ENCODE measurements at regions not wholly inside any gene's neighbourhood (a gene's known extent, or its start where the extent isn't known, plus 50 kb on each side); places are given as distances from the start of the nearest gene placed in this dataset.
"Not testable (repeated sequence)": the region's sequence is repeated elsewhere in the genome, so short reads cannot be mapped to it uniquely, and the experiment has no call there.

DNA sequence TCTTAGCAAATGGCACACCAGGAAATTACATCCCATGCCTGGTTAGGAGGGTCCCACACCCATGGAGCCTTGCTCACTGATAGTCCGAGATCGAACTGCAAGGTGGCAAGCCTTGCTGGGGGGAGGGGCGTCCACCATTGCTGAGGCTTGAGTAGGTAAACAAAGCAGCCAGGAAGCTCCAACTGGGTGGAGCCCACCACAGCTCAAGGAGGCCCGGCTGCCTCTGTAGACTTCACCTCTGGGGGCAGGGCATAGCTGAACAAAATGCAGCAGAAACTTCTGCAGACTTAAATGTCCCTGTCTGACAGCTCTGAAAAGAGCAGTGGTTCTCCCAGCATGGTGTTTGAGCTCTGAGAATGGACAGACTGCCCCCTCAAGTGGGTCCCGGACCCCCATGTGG lies 962.7 kb upstream of the INTU start:
- H3K27me3 ChIP-seq (ENCODE audit: insufficient read depth, low read length); H3K9me3 ChIP-seq (ENCODE audit: insufficient read depth, low read depth, low read length); H3K27ac ChIP-seq (ENCODE audit: low read length); H3K4me3 ChIP-seq (ENCODE audit: low read length); H3K36me3 ChIP-seq (ENCODE audit: insufficient read depth, low read depth, low read length); H3K4me1 ChIP-seq (ENCODE audit: insufficient read depth, low read length); H3K9ac ChIP-seq (ENCODE audit: low read depth, low read length): not testable (repeated sequence)

DNA sequence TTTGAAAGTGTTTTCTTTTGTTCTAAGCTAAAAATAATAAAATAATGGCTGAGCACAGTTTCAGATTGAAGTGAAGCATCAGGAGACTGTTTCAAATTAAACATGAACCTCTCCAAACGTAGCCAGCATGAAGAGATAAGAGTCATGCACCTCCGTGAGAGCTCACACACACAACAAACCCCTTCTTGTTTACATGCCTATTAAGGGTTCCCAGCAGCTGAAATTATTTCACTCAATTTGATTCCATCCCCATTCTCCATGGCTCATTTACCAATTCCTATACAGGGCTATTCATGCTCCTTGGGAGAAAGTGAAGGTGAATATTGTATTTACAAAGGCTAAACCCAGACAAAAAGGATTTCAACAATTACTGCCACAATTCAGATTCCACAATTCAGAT lies 954.1 kb upstream of the INTU start:
- Histone ChIP-seq H3K36me3 (ENCODE audit: insufficient read depth, low read depth, low read length) (no peaks in the 10 kb centered on the region), H3K27ac (ENCODE audit: low read length) (no peak overlapping the region), H3K27me3 (ENCODE audit: insufficient read depth, low read length) (no peaks in the 10 kb centered on the region)

DNA sequence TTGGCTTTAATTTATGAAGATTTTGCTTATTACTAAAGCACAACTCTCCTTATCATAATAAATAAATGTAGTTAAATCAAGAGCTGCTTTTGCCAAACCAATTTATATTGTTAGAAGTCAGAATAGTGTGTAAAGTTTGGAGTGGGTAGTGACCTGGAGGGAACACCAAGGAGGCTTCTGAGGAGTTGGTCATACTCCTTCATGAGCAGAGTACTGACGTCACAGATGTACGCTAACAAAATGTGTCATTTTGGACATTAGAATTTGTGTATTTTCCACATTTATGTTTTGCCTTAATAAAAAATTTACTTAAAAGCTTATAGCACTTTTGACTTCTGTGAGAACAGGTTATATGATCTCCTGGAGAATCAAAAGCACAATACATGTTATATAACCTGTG lies 953.5 kb upstream of the INTU start:
- Histone ChIP-seq H3K27me3 (ENCODE audit: insufficient read depth, low read length) (no peaks in the 10 kb centered on the region), H3K36me3 (ENCODE audit: insufficient read depth, low read depth, low read length) (no peaks in the 10 kb centered on the region), H3K4me3 (ENCODE audit: low read length) (no peak overlapping the region), H3K9ac (ENCODE audit: low read depth, low read length) (no peak overlapping the region), H3K27ac (ENCODE audit: low read length) (no peak overlapping the region), H3K9me3 (ENCODE audit: insufficient read depth, low read depth, low read length) (no peaks in the 10 kb centered on the region; the same call in 1 of the 2 replicates), H3K4me1 (ENCODE audit: insufficient read depth, low read length) (no peaks in the 10 kb centered on the region)

More for the DNA sequence above, 954.1 kb upstream of the INTU start:
- Histone ChIP-seq H3K4me3 (ENCODE audit: low read length) (no peak overlapping the region), H3K4me1 (ENCODE audit: insufficient read depth, low read length) (no peaks in the 10 kb centered on the region), H3K9ac (ENCODE audit: low read depth, low read length) (no peak overlapping the region), H3K9me3 (ENCODE audit: insufficient read depth, low read depth, low read length) (no peaks in the 10 kb centered on the region; the same call in 1 of the 2 replicates)

DNA sequence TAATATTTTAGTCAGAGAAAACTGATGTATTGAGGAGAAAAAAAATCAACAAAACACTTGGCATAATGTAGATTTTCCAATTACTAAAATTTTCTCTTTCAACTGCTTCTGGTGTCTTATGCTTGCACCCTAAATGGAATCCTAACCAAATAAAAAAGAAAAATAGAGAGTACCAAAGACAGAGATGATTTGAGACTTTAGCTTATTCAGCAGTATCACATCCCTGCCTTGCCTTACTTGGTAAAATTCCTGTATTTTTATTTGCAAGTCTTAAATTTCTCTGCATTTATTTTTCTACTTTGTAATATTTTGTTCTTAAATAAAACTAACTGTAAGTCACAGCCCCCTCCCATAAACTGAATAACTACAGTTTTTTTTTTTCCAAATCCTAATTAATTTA lies 950.5 kb upstream of the INTU start:
- no peak overlapping the region for H3K9ac ChIP-seq (ENCODE audit: low read depth, low read length)
- no peak overlapping the region for H3K4me3 ChIP-seq (ENCODE audit: low read length)
- no peaks in the 10 kb centered on the region for H3K27me3 ChIP-seq (ENCODE audit: insufficient read depth, low read length)
- no peak overlapping the region for H3K27ac ChIP-seq (ENCODE audit: low read length)
- no peaks in the 10 kb centered on the region for H3K9me3 ChIP-seq (ENCODE audit: insufficient read depth, low read depth, low read length)
- H3K36me3 ChIP-seq (ENCODE audit: insufficient read depth, low read depth, low read length), result no peaks in the 10 kb centered on the region
- H3K4me1 ChIP-seq (ENCODE audit: insufficient read depth, low read length), result no peaks in the 10 kb centered on the region

DNA sequence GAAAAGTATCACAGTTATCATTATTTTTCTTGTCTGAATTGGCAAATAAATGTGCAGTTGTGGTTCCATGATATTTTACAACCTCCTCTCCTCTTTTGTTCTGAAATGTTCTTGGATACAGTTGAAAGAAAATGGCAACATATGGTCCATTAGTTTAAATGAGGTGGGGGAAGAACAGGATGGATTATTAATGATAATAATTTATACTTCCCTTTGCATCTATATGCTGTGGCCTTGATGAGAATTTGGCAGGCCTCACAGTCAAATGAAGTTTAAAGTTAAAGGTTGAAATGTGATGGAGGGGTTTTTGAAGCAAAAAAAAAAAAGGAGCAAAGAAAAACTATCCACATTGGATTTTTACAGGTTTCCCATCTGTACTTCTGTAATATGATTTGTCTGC lies 946.3 kb upstream of the INTU start:
- Histone ChIP-seq H3K4me1 (ENCODE audit: insufficient read depth, low read length) (no peaks in the 10 kb centered on the region), H3K27me3 (ENCODE audit: insufficient read depth, low read length) (no peaks in the 10 kb centered on the region), H3K36me3 (ENCODE audit: insufficient read depth, low read depth, low read length) (no peaks in the 10 kb centered on the region), H3K9me3 (ENCODE audit: insufficient read depth, low read depth, low read length) (no peaks in the 10 kb centered on the region), H3K27ac (ENCODE audit: low read length) (no peak overlapping the region), H3K9ac (ENCODE audit: low read depth, low read length) (no peak overlapping the region), H3K4me3 (ENCODE audit: low read length) (no peak overlapping the region)

DNA sequence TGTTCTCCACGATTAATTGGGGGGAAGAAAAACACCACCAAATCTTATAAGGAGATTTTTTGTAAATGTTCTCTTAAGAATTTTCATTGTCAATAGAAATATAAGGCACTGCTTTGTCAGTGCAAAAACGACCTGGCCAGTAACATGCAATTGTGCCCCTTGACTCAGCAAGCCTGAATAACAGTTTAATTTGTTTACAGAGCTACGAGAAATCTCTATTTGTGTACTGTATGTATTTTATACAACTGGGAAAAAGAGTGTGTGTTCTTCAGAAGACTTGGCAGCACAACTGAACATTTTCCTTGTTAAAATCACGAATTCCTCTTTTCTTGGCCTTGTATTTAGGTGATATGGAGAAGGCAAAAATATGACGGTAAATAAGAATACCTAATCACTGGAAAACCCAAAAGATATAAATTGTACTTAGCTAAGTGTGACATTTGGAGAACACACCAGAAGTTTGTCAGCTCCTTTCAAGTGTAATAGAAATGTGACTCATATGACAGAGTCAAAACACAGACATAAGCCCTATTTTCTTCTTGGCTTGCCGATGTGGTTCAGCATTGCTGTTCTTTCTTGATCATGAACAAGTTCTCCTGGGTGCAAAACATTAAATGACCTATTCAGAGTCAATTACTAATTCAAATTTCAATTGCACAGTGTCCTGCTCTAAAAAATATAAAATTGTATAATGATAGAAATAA lies 945.0 kb upstream of the INTU start:
- no peak overlapping the region for H3K4me3 ChIP-seq (ENCODE audit: low read length)
- no peaks in the 10 kb centered on the region for H3K9me3 ChIP-seq (ENCODE audit: insufficient read depth, low read depth, low read length)
- H3K27ac ChIP-seq (ENCODE audit: low read length), result no peak overlapping the region
- H3K9ac ChIP-seq (ENCODE audit: low read depth, low read length), result no peak overlapping the region
- no peaks in the 10 kb centered on the region for H3K4me1 ChIP-seq (ENCODE audit: insufficient read depth, low read length)
- H3K27me3 ChIP-seq (ENCODE audit: insufficient read depth, low read length), result no peaks in the 10 kb centered on the region
- no peaks in the 10 kb centered on the region for H3K36me3 ChIP-seq (ENCODE audit: insufficient read depth, low read depth, low read length)

DNA sequence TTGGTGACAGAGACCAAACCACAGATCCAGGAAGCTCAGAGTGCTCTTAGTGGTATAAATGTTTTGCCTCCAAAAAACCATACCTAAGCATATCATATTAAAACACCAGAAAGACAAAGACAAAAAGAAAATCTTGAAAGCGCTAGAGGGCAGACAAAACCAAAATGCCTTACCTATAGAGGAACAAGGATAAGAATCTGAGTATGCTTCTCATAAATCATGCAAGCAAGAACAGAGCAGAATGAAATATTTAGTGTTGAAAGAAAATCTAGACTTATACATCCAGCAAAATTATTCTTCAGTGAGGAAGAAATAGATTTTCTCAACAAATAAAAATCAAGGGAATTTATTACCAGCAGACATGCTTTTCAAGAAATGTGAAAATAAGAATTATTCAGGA lies 941.0 kb upstream of the INTU start:
- Histone ChIP-seq H3K27ac (ENCODE audit: low read length) (no peak overlapping the region), H3K9ac (ENCODE audit: low read depth, low read length) (no peak overlapping the region), H3K4me3 (ENCODE audit: low read length) (no peak overlapping the region), H3K4me1 (ENCODE audit: insufficient read depth, low read length) (no peaks in the 10 kb centered on the region), H3K27me3 (ENCODE audit: insufficient read depth, low read length) (no peaks in the 10 kb centered on the region), H3K9me3 (ENCODE audit: insufficient read depth, low read depth, low read length) (no peaks in the 10 kb centered on the region), H3K36me3 (ENCODE audit: insufficient read depth, low read depth, low read length) (no peaks in the 10 kb centered on the region)

DNA sequence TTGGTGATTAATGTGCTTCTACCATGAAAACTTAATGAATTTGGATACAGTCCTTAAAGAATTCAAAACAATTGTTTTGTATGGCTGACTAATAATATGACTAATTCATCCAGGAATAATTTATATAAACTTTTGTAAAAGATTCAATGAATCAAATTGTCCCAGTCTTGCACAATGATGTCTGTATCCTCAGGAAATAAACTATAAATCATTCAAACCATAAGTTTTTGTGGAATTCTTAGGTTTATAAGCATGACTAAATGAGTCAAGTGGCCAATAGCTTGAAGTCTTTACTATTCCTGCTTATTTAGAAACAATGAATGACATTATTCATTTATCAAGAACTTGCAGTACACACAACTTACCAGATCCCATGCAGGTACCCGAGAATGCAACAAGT lies 935.0 kb upstream of the INTU start:
- Histone ChIP-seq H3K27me3 (ENCODE audit: insufficient read depth, low read length) (no peaks in the 10 kb centered on the region), H3K27ac (ENCODE audit: low read length) (no peak overlapping the region), H3K9me3 (ENCODE audit: insufficient read depth, low read depth, low read length) (no peaks in the 10 kb centered on the region), H3K4me1 (ENCODE audit: insufficient read depth, low read length) (no peaks in the 10 kb centered on the region), H3K4me3 (ENCODE audit: low read length) (no peak overlapping the region), H3K36me3 (ENCODE audit: insufficient read depth, low read depth, low read length) (no peaks in the 10 kb centered on the region), H3K9ac (ENCODE audit: low read depth, low read length) (no peak overlapping the region)

DNA sequence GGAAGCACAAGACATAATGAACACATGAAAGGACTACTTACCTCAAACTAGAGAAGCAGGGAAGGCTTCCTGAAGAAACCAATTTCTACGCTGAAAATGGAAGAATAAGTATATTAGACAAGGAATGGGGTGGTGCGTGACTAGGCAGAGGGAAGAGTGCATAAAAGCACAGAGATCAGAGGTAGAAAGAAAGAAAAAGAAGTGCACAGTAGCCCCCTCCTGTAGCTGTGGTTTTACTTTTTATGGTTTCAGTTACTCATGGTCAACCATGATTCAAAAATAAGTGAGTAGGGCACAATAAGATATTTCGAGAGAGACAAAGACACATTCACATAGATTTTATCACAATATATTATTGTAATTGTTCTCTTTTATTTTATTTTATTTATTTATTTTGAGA lies 934.5 kb upstream of the INTU start:
- Histone ChIP-seq H3K27ac (ENCODE audit: low read length) (no peak overlapping the region), H3K4me1 (ENCODE audit: insufficient read depth, low read length) (no peaks in the 10 kb centered on the region), H3K4me3 (ENCODE audit: low read length) (no peak overlapping the region), H3K9ac (ENCODE audit: low read depth, low read length) (no peak overlapping the region), H3K36me3 (ENCODE audit: insufficient read depth, low read depth, low read length) (no peaks in the 10 kb centered on the region), H3K9me3 (ENCODE audit: insufficient read depth, low read depth, low read length) (no peaks in the 10 kb centered on the region), H3K27me3 (ENCODE audit: insufficient read depth, low read length) (no peaks in the 10 kb centered on the region)

DNA sequence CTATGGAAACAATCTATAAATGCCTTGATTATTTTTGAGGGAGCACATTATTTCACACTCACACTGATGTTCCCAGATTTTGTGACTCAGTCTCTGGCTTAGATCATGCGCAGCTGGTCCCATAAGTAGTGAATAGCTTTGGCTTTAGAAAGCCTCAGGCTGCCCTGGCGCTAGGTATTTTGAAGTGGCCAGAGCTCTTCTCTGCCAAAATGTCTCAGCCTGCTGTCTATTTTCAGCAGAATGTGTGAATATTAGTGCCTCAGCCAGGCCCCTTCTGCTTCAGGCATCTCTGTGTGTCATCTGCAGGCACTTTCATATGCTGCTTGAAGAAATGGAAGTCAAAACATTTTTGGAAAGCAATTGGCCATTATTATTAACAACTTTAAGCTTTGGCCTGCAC lies 931.0 kb upstream of the INTU start:
- no peaks in the 10 kb centered on the region for H3K27me3 ChIP-seq (ENCODE audit: insufficient read depth, low read length)
- no peaks in the 10 kb centered on the region for H3K36me3 ChIP-seq (ENCODE audit: insufficient read depth, low read depth, low read length)
- H3K9me3 ChIP-seq (ENCODE audit: insufficient read depth, low read depth, low read length), result no peaks in the 10 kb centered on the region
- no peak overlapping the region for H3K4me3 ChIP-seq (ENCODE audit: low read length)
- H3K4me1 ChIP-seq (ENCODE audit: insufficient read depth, low read length), result no peaks in the 10 kb centered on the region
- H3K27ac ChIP-seq (ENCODE audit: low read length), result no peak overlapping the region
- no peak overlapping the region for H3K9ac ChIP-seq (ENCODE audit: low read depth, low read length)

DNA sequence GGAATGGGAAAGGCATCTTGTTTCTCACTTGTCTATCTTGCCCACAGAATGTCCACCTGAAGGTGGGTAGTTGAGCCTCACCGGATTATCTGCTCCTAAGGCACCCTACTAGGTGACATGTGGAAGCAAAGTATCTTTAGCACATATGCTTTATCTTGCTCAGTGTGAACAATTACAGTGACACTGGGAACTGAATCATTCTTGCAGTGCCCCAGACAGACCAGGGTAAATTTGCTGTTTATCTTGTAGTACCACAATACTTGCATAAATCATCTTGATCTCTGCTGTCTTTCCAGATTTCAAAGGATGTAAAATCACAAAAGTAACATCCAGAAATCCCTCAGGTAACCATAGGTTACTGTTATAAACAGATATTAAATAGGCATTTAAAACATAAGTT lies 930.0 kb upstream of the INTU start:
- Histone ChIP-seq H3K4me3 (ENCODE audit: low read length) (no peak overlapping the region), H3K36me3 (ENCODE audit: insufficient read depth, low read depth, low read length) (no peaks in the 10 kb centered on the region), H3K9ac (ENCODE audit: low read depth, low read length) (no peak overlapping the region), H3K27me3 (ENCODE audit: insufficient read depth, low read length) (no peaks in the 10 kb centered on the region), H3K27ac (ENCODE audit: low read length) (no peak overlapping the region), H3K9me3 (ENCODE audit: insufficient read depth, low read depth, low read length) (no peaks in the 10 kb centered on the region), H3K4me1 (ENCODE audit: insufficient read depth, low read length) (no peaks in the 10 kb centered on the region)

DNA sequence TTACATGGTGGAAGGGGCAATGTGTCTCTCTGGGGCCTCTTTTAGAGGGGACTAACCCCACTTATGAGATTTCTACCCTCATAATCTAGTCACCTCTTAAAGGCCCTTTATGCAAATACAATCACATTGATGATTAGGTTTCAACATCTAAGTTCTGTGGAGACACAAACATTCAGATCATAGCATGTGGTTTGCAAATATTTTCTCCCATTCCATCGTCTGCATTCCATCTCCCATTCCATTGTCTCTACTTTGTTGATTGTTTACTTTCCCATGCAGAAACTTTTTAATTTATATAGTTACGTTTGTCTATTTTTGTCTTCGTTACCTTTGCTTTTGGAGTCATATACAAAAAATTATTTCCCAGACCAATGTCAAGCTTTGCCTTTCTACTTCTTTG lies 927.5 kb upstream of the INTU start:
- H3K27me3 ChIP-seq (ENCODE audit: insufficient read depth, low read length), result no peaks in the 10 kb centered on the region
- H3K4me3 ChIP-seq (ENCODE audit: low read length), result no peak overlapping the region
- no peak overlapping the region for H3K27ac ChIP-seq (ENCODE audit: low read length)
- H3K9me3 ChIP-seq (ENCODE audit: insufficient read depth, low read depth, low read length), result no peaks in the 10 kb centered on the region
- no peak overlapping the region for H3K9ac ChIP-seq (ENCODE audit: low read depth, low read length)
- H3K36me3 ChIP-seq (ENCODE audit: insufficient read depth, low read depth, low read length), result no peaks in the 10 kb centered on the region
- no peaks in the 10 kb centered on the region for H3K4me1 ChIP-seq (ENCODE audit: insufficient read depth, low read length)

All from iPS-20b (cell line).